ENCODE measurements at regions not wholly inside any gene's neighbourhood (a gene's known extent, or its start where the extent isn't known, plus 50 kb on each side); places are given as distances from the start of the nearest gene placed in this dataset.

DNA sequence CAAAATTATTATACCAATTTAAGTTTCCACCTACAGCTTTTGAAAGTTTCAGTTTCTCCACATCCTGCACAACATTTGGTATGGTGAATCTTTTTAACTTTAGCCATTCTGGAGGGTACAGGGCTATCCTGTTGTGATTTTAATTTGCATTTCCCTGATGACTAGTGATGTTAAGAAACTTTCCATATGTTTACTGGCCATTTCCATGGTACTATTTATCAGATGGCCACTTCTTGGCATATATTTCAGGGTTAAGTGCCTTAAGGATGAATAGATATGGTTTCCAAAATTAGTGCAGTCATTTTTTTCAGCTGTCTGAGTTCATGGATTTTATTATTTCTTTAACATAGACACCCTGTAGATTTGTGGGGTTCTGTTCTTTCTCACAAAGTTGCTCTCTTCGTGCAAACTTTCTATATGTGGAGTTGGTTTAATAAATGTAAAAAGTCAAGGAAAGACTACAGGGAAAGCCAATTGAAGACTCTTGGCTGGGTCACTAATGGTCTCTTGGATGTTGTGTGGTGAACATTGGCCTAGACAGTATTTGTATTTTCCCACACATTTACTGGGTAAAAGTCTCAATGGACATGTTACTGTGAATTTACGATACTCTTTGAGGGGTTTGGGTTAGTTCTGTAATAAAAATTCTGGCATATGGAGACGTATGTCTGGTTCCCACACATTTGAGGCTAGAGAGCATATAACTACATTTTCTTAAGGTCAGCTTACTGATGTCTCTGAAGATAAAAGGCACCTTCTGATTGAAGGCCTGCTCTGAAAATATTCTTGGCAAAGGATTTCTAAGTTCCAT, 147.5 kb upstream of the PDZRN3 start:
- no CpG with 5 or more reads among the region's 3 CpGs for WGBS (ENCODE audit: insufficient coverage)
- Histone ChIP-seq H3K36me3 (ENCODE audit: control insufficient read depth, insufficient read depth, low read length) (no peaks in the 10 kb centered on the region), H3K27me3 (ENCODE audit: control insufficient read depth, insufficient read depth, low read length) (no peaks in the 10 kb centered on the region), H3K4me3 (ENCODE audit: low read depth, low read length) (no peak overlapping the region), H3K27ac (ENCODE audit: low read depth, low read length) (no peak overlapping the region), H3K4me1 (ENCODE audit: control insufficient read depth, insufficient read depth, low read length) (no peaks in the 10 kb centered on the region), H3K9me3 (ENCODE audit: control insufficient read depth, insufficient read depth, low read length) (no peaks in the 10 kb centered on the region)
- no peak for DNase-seq (ENCODE audit: low read depth in 4 of 6, low spot score in 6 of 6)

DNA sequence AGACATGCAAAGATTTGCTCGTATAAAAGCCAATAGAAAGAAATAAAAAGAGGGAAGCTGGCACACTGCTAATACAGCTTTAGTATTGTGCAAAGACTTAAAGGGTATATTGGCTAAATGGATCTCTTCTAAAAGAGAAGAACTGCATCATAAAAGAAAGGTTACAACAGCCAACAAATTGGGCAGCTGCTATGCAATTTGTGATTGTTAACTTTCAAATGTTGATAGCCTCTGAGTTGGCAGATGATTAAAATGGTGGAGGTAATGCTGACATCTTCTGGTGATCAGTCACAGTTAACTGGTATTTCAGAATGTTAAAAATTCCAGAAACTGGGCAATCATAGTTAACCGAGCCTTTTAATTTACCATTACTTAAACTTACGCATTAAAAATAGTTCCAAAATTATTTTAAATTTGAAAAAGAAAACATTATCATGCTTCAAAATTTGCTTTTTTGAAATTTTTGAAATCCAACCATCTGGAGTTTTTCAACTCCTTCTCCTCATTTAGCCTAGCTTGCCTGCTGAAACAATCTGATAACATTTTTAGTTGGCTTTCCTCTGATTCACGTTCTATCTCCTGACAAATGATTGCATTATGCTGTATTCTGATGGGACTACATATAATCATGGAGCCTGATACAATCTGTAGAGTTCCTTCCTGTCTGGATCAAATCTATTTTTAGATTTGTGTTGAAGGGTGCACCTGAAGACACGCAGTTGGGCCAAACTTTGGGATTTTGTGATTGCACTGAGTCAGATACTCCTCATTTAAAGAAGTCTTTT, 144.0 kb upstream of the PDZRN3 start:
- peak in 2 of 6 donors; percentile 49 to 61 for DNase-seq (ENCODE audit: low read depth in 4 of 6, low spot score in 6 of 6)
- Histone ChIP-seq H3K27me3 (ENCODE audit: control insufficient read depth, insufficient read depth, low read length) (no peaks in the 10 kb centered on the region), H3K4me3 (ENCODE audit: low read depth, low read length) (no peak overlapping the region), H3K36me3 (ENCODE audit: control insufficient read depth, insufficient read depth, low read length) (no peaks in the 10 kb centered on the region), H3K27ac (ENCODE audit: low read depth, low read length) (no peak overlapping the region), H3K4me1 (ENCODE audit: control insufficient read depth, insufficient read depth, low read length) (no peaks in the 10 kb centered on the region), H3K9me3 (ENCODE audit: control insufficient read depth, insufficient read depth, low read length) (no peaks in the 10 kb centered on the region)
- no CpG with 5 or more reads among the region's 5 CpGs for WGBS (ENCODE audit: insufficient coverage)

DNA sequence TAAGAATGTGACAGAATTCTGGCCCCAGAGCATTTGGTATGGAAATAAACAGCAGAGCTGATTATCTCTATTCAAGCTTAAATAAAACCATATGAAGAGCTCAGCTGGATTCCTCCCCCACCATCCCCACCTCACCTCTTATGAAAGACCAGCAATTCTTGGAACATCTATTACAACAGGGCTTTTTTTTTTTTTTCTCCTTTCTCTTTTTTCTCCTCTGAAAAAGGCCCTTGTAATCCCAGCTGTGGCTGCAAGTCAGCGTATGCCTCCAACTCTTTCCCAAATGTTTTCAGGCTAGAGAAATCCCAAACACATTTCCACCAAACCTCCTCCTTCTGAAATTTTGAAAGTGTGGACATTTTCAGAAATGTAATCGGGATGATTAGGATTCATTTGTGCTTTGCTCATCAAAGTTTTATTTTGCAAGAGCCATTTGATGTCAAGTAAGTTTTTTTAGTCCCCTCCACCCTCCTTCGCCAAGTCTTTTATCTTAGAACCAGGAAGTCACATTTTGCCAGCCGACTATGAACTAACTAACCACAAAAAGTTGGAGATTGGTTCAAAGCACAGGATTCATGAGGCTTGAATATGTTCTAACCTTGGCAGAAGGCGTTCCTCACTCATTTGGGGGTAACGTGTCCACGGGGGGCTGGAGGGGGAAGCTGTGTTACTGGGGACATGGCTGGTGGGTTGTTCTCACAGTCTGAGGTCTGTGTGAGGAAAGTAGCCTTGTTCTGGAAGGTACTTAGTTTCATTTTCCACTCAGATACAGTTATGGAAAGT, 142.0 kb upstream of the PDZRN3 start:
- Histone ChIP-seq H3K27me3 (ENCODE audit: control insufficient read depth, insufficient read depth, low read length) (no peaks in the 10 kb centered on the region), H3K36me3 (ENCODE audit: control insufficient read depth, insufficient read depth, low read length) (no peaks in the 10 kb centered on the region), H3K4me1 (ENCODE audit: control insufficient read depth, insufficient read depth, low read length) (no peaks in the 10 kb centered on the region), H3K4me3 (ENCODE audit: low read depth, low read length) (no peak overlapping the region), H3K27ac (ENCODE audit: low read depth, low read length) (peak overlapping the region; percentile 67), H3K9me3 (ENCODE audit: control insufficient read depth, insufficient read depth, low read length) (no peaks in the 10 kb centered on the region)
- DNase-seq (ENCODE audit: low read depth in 4 of 6, low spot score in 6 of 6), result peak in 1 of 6 donors; percentile 46
- WGBS (ENCODE audit: insufficient coverage), result 42% methylated on average over 3 of the region's 7 CpGs

DNA sequence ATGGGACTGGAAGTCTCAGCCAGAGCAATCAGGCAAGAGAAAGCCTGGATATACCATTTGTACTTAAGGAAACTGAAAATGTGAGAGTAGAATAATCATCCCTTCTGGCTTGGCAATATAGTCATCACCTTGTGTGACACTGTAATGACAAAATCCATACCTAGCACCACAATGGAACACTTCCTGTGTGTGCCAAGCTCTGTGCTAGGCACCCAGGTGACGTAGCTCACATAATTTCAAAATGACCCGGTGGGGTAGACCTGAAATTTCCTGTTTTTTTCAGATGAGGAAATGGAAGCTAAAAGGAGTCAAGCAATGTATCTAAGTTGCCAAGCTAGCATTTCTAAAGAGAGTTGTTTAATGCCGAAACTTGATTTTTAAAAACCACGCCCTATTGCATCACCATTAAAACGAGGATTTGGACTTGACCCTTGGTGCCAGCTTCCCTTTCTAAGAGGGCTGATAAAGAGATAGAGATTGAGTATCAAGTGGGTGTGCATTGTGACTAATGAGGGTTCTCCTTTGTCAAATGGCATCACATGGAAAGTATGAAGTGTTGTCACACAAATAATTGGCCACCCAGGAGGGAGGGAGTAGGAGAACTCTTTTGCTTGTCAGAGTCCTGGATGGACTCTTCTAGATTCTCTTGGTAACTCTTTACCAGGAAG, 141.3 kb upstream of the PDZRN3 start:
- H3K36me3 ChIP-seq (ENCODE audit: control insufficient read depth, insufficient read depth, low read length), result no peaks in the 10 kb centered on the region
- no peak for DNase-seq (ENCODE audit: low read depth in 4 of 6, low spot score in 6 of 6)
- WGBS (ENCODE audit: insufficient coverage), result 92% methylated on average over 2 of the region's 5 CpGs
- H3K27me3 ChIP-seq (ENCODE audit: control insufficient read depth, insufficient read depth, low read length), result no peaks in the 10 kb centered on the region
- H3K4me1 ChIP-seq (ENCODE audit: control insufficient read depth, insufficient read depth, low read length), result no peaks in the 10 kb centered on the region
- peak overlapping the region; percentile 67 for H3K27ac ChIP-seq (ENCODE audit: low read depth, low read length)
- no peaks in the 10 kb centered on the region for H3K9me3 ChIP-seq (ENCODE audit: control insufficient read depth, insufficient read depth, low read length)
- no peak overlapping the region for H3K4me3 ChIP-seq (ENCODE audit: low read depth, low read length)

DNA sequence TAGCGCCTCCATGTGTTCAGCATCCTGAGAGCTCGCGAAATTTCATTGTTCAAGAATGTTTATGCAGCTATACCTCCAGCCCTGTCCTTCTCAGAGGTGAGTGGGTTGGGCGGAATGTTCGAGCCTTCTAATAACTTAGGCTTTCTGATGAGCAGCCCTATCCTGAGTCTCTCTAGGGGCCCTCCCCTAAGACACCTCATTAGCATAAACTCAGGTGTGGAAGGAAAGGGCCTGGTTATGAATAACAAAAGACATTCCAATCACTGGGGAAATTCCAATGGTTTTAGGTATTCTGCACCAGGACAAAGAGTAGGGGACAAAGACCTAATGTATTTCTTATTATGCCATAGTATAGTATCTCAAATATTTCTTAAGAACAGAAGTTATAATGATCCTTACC, 138.1 kb upstream of the PDZRN3 start:
- Histone ChIP-seq H3K4me3 (ENCODE audit: low read depth, low read length) (no peak overlapping the region), H3K4me1 (ENCODE audit: control insufficient read depth, insufficient read depth, low read length) (no peaks in the 10 kb centered on the region), H3K27ac (ENCODE audit: low read depth, low read length) (no peak overlapping the region), H3K9me3 (ENCODE audit: control insufficient read depth, insufficient read depth, low read length) (no peaks in the 10 kb centered on the region), H3K27me3 (ENCODE audit: control insufficient read depth, insufficient read depth, low read length) (no peaks in the 10 kb centered on the region), H3K36me3 (ENCODE audit: control insufficient read depth, insufficient read depth, low read length) (no peaks in the 10 kb centered on the region)
- no CpG with 5 or more reads among the region's 5 CpGs for WGBS (ENCODE audit: insufficient coverage)
- no peak for DNase-seq (ENCODE audit: low read depth in 4 of 6, low spot score in 6 of 6)

DNA sequence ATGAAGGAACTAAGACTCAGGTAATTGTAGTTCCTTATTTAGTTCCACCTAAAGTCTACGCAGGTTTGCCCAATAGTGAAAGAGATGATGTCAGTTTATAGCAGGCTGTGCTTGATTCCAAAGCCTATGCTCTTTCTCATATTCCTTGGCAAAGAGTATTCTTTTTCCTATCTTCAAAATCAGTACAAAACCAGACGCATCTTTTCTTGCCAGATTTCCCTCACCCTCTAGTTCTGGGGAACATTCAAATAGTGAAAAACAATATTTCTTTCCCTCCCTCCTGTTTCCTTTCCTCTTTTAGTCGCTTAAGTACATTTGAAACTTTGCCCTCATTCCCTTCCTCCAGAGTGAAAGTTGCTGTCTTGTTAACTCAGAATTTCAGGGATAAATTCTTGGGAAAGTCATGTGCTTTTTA, 134.6 kb upstream of the PDZRN3 start:
- Histone ChIP-seq H3K4me1 (ENCODE audit: control insufficient read depth, insufficient read depth, low read length) (no peaks in the 10 kb centered on the region), H3K36me3 (ENCODE audit: control insufficient read depth, insufficient read depth, low read length) (no peaks in the 10 kb centered on the region), H3K9me3 (ENCODE audit: control insufficient read depth, insufficient read depth, low read length) (no peaks in the 10 kb centered on the region), H3K27ac (ENCODE audit: low read depth, low read length) (peak overlapping the region; percentile 17), H3K4me3 (ENCODE audit: low read depth, low read length) (no peak overlapping the region), H3K27me3 (ENCODE audit: control insufficient read depth, insufficient read depth, low read length) (no peaks in the 10 kb centered on the region)
- peak in 1 of 6 donors; percentile 38 for DNase-seq (ENCODE audit: low read depth in 4 of 6, low spot score in 6 of 6)
- 78% methylated on average over 1 of the region's 3 CpGs for WGBS (ENCODE audit: insufficient coverage)

DNA sequence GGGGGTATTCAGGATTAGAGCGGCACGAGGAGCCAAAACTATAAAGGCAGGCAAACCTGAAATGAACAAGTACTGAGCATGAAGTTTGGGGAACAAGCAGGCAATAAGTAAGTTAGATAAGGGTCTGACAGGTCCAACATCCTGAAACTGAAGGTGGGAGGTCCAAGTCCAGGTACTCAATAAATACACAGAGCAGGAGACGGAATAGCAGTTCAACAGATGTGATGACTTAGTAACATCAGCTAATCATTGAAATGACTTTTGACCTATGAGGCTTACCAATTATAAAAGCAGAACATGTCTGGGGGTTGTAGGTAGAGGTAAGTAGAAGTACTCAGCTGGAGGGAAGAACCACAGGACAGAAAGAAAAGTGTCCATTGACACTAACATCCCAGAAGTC, 132.8 kb upstream of the PDZRN3 start:
- H3K36me3 ChIP-seq (ENCODE audit: control insufficient read depth, insufficient read depth, low read length), result no peaks in the 10 kb centered on the region
- H3K27ac ChIP-seq (ENCODE audit: low read depth, low read length), result no peak overlapping the region
- no peak for DNase-seq (ENCODE audit: low read depth in 4 of 6, low spot score in 6 of 6)
- H3K9me3 ChIP-seq (ENCODE audit: control insufficient read depth, insufficient read depth, low read length), result no peaks in the 10 kb centered on the region
- H3K4me1 ChIP-seq (ENCODE audit: control insufficient read depth, insufficient read depth, low read length), result no peaks in the 10 kb centered on the region
- 100% methylated on average over 2 of the region's 3 CpGs for WGBS (ENCODE audit: insufficient coverage)
- H3K27me3 ChIP-seq (ENCODE audit: control insufficient read depth, insufficient read depth, low read length), result peaks cover 1% of the 10 kb centered on the region
- H3K4me3 ChIP-seq (ENCODE audit: low read depth, low read length), result no peak overlapping the region

DNA sequence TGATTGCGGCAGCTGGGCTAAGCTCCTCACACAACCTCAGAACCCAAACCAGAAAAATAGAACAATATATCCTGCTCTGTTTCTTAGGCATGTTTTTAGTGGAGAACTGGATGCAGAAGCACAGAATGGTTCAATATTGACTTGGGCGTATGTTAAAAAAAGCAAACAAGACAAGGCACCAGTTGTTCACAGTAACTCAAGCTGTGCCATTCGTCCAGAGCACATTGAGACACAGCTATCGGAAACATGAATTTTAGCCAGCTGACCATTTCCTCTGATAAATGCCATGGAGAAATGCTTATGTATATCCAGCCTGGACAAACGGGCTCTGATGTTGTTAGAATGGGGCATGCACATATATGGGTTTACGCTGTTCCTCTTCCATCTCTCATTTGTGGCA, 129.2 kb upstream of the PDZRN3 start:
- WGBS (ENCODE audit: insufficient coverage), result 82% methylated on average over 3 of the region's 6 CpGs
- H3K27me3 ChIP-seq (ENCODE audit: control insufficient read depth, insufficient read depth, low read length), result peaks cover 2% of the 10 kb centered on the region

DNA sequence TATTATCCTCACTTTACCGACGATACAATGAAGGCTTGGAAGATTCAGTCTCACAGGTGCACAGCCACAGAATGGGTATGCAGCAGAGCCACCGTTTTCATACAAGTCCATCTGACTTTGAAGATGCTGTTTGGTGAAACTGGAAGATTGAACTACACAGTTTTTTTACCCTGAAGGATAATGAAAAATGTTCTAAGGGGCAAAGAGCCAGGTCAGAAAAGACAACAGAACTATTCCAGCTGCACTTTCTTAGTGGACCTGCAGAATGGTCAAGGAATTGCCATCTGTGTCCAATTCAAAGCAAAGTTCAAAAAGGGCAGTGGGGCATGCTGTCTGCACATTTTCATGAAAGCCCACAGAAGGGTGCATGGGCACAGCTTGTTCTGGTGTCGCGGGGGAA, 127.6 kb upstream of the PDZRN3 start:
- Histone ChIP-seq H3K9me3 (ENCODE audit: control insufficient read depth, insufficient read depth, low read length) (no peaks in the 10 kb centered on the region), H3K4me1 (ENCODE audit: control insufficient read depth, insufficient read depth, low read length) (no peaks in the 10 kb centered on the region), H3K27ac (ENCODE audit: low read depth, low read length) (no peak overlapping the region), H3K4me3 (ENCODE audit: low read depth, low read length) (no peak overlapping the region), H3K36me3 (ENCODE audit: control insufficient read depth, insufficient read depth, low read length) (no peaks in the 10 kb centered on the region), H3K27me3 (ENCODE audit: control insufficient read depth, insufficient read depth, low read length) (peaks cover 2% of the 10 kb centered on the region)
- WGBS (ENCODE audit: insufficient coverage), result 67% methylated on average over 5 of the region's 5 CpGs
- DNase-seq (ENCODE audit: low read depth in 4 of 6, low spot score in 6 of 6), result no peak

More for the DNA sequence above, 129.2 kb upstream of the PDZRN3 start:
- no peak for DNase-seq (ENCODE audit: low read depth in 4 of 6, low spot score in 6 of 6)
- no peaks in the 10 kb centered on the region for H3K9me3 ChIP-seq (ENCODE audit: control insufficient read depth, insufficient read depth, low read length)
- H3K4me1 ChIP-seq (ENCODE audit: control insufficient read depth, insufficient read depth, low read length), result no peaks in the 10 kb centered on the region
- no peak overlapping the region for H3K27ac ChIP-seq (ENCODE audit: low read depth, low read length)
- H3K36me3 ChIP-seq (ENCODE audit: control insufficient read depth, insufficient read depth, low read length), result no peaks in the 10 kb centered on the region
- H3K4me3 ChIP-seq (ENCODE audit: low read depth, low read length), result no peak overlapping the region

Data from spinal cord (tissue), 9 donors.